ENCODE measurements at regions not wholly inside any gene's neighbourhood (a gene's known extent, or its start where the extent isn't known, plus 50 kb on each side); places are given as distances from the start of the nearest gene placed in this dataset.

- no peak for TF ChIP-seq CTCF (conservative IDR thresholded peaks at IDR 0.05; ENCODE audit: low read depth, low read length)
- TF ChIP-seq EZH2 (IDR thresholded peaks at IDR 0.05; ENCODE audit: low read length, unreplicated experiment): no peak
These were observed 79.6 kb downstream of the ARRDC4 start for GRCh38 chr15:98040146-98040545.
